HG03571 (cell line): ENCODE measurements at regions not wholly inside any gene's neighbourhood (a gene's known extent, or its start where the extent isn't known, plus 50 kb on each side); places are given as distances from the start of the nearest gene placed in this dataset.

Experiments
- ATAC-seq: cut with Tn5 transposase; IDR thresholded peaks from one replicate; pipeline ENCODE4 v1.9.1; 2021; ENCODE audit not compliant: unreplicated experiment

DNA sequence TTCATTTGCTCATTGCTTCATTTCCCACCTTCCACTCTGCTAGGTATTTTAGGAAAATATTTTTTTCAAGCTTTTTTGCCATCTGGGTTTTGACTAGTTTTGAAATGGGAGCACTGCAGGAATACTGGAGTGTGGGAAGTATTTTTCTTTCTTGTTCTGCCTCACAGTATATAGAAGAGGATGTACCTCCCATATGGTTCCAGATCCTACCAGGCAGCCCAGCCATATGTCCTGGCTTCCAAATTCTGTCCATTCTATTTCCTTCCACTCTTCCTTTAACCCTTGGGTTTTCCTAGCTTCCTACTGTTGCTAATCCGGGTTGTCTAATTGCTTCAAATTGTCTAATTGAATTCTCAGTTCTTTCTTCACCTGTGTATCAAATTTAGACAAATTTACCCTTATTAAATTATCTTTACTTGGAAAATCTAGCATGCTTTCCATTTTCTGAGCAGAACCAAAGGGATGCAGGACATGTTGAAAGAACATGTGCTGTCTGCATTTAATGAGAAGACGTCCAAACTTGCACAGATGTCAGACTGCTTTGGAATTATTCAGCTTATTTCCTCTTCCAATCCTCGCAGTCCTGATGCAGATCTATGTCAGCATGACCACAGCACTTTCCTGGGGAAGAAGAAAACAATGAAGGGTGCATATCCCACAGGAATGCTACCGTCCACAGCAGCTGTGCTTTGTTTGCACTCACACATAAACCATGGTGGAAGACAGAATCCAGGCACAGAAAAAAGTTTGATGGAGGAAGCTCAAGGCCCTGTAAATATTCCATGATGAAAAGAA is 1273.9 kb upstream of the MAP3K7 start:
- no peak for ATAC-seq

GRCh38 chr6:91852252-91852651 is 1265.4 kb upstream of the MAP3K7 start:
- no peak for ATAC-seq

GRCh38 chr6:91834813-91835212 is 1247.9 kb upstream of the MAP3K7 start:
- ATAC-seq = no peak

- ATAC-seq = no peak
These were observed 1240.3 kb upstream of the MAP3K7 start for GRCh38 chr6:91827151-91827550.

GRCh38 chr6:91826128-91826527 is 1239.3 kb upstream of the MAP3K7 start:
- no peak for ATAC-seq

DNA sequence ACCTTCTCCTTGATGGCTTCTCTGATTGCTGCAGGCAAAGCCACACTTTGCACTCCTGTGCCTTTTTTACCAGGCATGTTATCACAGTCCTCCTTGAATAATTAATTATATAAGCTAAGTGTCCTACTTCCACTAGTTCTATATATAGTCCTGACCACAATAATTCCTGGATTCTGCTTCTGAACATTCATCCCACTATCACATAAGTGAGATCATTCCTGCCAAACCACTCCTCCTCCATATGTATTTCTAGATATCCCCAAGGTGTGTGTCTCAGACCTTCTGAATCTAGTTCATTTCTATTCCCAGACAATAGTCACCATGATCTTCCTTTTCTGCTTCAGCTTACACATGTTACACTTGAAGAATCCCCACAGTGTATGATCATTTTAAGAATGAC is 1237.5 kb upstream of the MAP3K7 start:
- no peak for ATAC-seq

DNA sequence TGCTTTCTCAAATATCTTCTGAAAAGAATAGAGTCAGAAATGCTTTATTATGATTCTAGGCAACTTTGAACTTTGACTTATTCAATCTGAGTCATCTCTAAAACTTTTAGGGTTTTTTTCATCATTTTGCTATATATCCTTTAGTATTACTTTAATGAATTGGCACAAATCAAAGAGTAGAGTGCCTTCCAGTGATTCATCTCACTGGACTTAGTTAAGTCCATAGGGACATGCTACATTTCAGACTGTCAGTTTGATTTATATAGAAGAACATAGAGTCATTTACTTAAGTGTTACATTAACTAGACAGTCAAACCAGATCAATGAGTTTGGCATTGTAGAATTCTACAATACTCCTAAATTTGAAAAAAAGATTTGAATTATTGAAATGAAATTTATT is 1235.7 kb upstream of the MAP3K7 start:
- ATAC-seq = no peak

DNA sequence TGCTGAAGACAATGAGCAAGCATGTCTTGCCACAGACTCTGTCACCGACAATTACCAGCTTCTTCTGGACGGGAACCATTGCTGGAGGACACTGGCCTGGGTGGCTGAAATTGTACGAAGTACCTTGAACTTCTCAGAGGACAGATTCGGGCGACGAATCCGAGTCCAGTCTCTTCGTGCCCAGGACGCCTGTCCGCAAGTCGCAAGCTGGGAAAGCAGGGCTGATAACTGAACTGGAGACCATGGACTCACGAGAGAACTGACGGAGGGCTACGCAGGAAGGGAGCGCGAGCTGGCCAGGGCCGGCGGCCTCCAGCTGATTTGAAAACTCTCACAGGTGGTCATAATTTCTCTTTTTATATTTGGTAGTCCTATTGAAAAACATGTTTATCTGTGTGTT is 1229.5 kb upstream of the MAP3K7 start:
- ATAC-seq = no peak

- no peak for ATAC-seq
These were observed 1226.8 kb upstream of the MAP3K7 start for GRCh38 chr6:91813641-91814040.

DNA sequence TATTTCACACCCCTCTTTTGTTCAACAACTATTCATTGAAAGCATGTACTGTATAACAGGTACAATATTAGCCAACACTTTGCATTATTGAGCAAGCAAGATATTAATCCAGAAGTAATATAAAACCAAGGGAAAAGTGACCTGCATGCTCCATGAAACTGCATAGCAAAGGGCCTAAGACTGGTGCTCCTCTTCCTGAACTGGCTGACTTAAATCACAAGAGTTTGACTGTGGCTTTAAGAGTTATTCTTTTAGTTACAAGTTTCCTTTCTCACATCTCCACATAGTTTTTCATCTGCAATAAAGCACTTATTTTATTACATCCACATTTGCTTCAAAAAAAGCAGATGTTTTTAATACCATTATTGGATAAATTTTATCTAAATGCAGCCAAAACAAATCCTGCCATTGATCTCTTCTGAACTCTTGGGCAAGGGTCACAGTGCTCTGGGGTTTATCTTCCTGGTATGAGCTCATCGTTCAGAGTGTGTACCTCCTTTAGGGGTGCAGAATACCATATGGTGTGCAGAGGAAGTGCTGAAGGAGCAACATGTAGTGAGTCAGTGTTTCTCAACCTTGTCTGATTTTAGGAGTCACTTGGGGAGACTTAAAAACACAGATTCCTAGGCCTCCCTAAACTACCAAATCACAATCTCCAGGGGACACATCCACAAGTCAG is 1225.9 kb upstream of the MAP3K7 start:
- no peak for ATAC-seq

- no peak for ATAC-seq
These were observed 1218.1 kb upstream of the MAP3K7 start for GRCh38 chr6:91804981-91805380.

GRCh38 chr6:91802431-91802830 is 1215.6 kb upstream of the MAP3K7 start:
- no peak for ATAC-seq

DNA sequence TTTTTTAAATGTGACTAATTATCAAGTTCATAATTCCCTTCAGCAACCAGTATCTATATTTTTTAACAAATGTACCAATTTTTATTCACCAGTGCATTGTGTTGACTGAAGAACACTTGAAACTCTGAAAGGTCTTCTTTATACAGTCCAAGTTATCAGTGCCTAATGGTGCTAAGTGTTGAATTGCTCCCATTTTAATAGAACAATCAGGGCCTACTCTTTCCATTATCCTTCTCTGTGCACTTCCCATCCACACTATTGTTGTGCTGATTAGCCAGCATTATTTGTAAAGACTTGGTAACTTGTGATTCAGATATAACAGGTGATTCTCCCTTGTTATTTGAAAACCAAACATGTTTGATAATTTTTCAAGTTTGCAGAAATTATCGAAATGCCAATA is 1209.7 kb upstream of the MAP3K7 start:
- no peak for ATAC-seq

GRCh38 chr6:91788501-91788900 is 1201.6 kb upstream of the MAP3K7 start:
- ATAC-seq = no peak

DNA sequence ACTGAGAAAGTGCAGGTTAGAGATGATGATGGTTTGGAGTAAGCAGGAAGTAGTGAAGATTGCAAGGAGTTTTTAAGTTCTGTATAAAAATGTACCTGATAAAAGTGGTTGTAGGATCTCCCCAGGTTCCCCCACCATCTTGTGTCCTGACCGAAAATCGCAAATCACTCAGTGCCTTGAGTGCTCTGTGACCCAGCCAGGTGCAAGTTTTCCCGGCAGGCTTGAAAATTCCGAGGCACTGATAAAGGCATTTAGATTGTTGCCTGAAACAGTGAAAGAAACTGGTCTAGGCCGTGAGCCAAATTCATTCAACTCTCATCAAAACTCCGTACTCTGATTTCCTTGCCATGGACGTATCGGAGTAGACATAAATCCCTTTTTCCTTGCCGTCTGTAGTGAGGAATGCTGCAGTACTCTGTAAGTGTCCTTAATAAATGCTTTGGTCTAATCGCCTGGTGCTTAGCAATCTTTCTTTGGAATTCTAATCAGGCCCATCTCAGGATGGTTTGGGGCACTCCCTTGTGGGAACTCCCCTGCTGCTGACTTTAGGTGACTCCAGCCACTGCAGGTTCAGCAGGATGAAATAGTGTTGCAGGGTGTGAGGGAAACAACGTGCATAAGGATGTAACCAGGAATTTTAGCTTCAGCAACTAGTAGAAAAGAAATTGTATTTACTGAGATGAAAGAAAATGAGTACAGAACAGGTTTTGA is 1199.8 kb upstream of the MAP3K7 start:
- no peak for ATAC-seq

- ATAC-seq = no peak
These were observed 1195.9 kb upstream of the MAP3K7 start for GRCh38 chr6:91782802-91783201.

GRCh38 chr6:91781946-91782345 is 1195.1 kb upstream of the MAP3K7 start:
- ATAC-seq = no peak

DNA sequence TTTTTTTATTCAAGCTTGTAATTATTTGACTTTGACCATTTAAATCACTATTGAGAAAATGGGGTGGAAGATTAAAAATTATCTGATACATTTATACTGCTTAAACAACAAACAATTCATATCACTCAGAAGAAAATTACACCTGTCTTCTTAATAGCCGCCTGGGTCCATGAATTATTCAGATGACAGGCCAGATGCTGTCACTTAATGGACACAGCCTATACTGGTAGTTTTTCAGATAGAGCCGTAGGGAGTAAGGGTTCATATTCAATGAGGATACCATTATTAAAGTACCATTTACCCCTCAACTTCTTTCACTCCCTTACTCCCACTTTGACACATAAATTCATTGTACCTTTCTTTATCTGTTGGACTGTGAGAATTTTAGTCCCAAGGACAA is 1193.4 kb upstream of the MAP3K7 start:
- ATAC-seq = no peak

- ATAC-seq = no peak
These were observed 1174.7 kb upstream of the MAP3K7 start for GRCh38 chr6:91761621-91762020.

- ATAC-seq = no peak
These were observed 1167.8 kb upstream of the MAP3K7 start for GRCh38 chr6:91754691-91755090.

GRCh38 chr6:91751526-91751925 is 1164.7 kb upstream of the MAP3K7 start:
- no peak for ATAC-seq

GRCh38 chr6:91744566-91744965 is 1157.7 kb upstream of the MAP3K7 start:
- no peak for ATAC-seq
